WERI-Rb-1 (cell line): ENCODE measurements at regions not wholly inside any gene's neighbourhood (a gene's known extent, or its start where the extent isn't known, plus 50 kb on each side); places are given as distances from the start of the nearest gene placed in this dataset.

Experiments used
- DNase-seq: peaks from one replicate; pipeline ENCODE4 v3.0.0-alpha.2; 2020
- H3K27ac ChIP-seq: fragments of 250-450 bp; sonication (Bioruptor Pico); 2 replicates; pipeline ENCODE4 v1.5.1; 2020; ENCODE audit warnings: mild to moderate bottlenecking, moderate library complexity
- H3K27me3 ChIP-seq: fragments of 250-450 bp; sonication (Bioruptor Pico); 2 replicates; pipeline ENCODE4 v1.5.1; 2021; ENCODE audit warnings: mild to moderate bottlenecking, low read depth, moderate library complexity; ENCODE audit not compliant: insufficient read depth, severe bottlenecking
- H3K36me3 ChIP-seq: fragments of 250-450 bp; sonication (Bioruptor Pico); 2 replicates; pipeline ENCODE4 v1.5.1; 2020; ENCODE audit warnings: mild to moderate bottlenecking, moderate library complexity
- H3K4me3 ChIP-seq: 2 replicates; pipeline ENCODE4 v1.5.1; 2011; ENCODE audit warnings: low read depth, mild to moderate bottlenecking, control low read depth, low read length
- H3K9me3 ChIP-seq: fragments of 250-450 bp; sonication (Bioruptor Pico); 2 replicates; pipeline ENCODE4 v1.5.1; 2021; ENCODE audit warnings: mild to moderate bottlenecking, moderate library complexity; ENCODE audit not compliant: severe bottlenecking
- TF ChIP-seq, protein P1 (sequence below): IDR thresholded peaks from 2 replicates; pipeline ENCODE4 v1.5.1; 2011; ENCODE audit warnings: low read depth, mild to moderate bottlenecking, control low read depth, inconsistent platforms, low read length

DNA sequence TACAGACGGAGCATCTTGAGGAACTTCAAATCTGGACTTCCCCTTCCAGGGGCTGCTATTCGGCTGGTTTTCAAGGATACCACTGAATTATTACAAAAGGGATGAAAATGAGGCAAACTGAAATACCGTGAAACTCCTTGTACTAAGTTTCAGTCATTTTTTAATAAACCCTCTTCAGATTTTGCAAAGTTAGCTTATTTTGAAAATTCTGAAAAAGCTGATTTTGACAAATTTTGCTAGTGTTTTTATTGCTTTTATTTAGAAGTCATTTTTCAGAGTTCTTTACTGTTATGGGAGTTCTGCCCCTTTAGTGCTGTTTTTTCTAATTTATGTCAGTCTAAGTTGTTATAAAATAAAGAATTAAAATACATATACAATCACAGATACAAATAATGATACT is 390.4 kb upstream of the VRK2 start:
- TF ChIP-seq, protein P1, sequence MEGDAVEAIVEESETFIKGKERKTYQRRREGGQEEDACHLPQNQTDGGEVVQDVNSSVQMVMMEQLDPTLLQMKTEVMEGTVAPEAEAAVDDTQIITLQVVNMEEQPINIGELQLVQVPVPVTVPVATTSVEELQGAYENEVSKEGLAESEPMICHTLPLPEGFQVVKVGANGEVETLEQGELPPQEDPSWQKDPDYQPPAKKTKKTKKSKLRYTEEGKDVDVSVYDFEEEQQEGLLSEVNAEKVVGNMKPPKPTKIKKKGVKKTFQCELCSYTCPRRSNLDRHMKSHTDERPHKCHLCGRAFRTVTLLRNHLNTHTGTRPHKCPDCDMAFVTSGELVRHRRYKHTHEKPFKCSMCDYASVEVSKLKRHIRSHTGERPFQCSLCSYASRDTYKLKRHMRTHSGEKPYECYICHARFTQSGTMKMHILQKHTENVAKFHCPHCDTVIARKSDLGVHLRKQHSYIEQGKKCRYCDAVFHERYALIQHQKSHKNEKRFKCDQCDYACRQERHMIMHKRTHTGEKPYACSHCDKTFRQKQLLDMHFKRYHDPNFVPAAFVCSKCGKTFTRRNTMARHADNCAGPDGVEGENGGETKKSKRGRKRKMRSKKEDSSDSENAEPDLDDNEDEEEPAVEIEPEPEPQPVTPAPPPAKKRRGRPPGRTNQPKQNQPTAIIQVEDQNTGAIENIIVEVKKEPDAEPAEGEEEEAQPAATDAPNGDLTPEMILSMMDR = no peak
- Histone ChIP-seq H3K4me3 (no peak overlapping the region), H3K27ac (no peak overlapping the region), H3K36me3 (no peaks in the 10 kb centered on the region), H3K27me3 (no peaks in the 10 kb centered on the region), H3K9me3 (peaks cover 4% of the 10 kb centered on the region)
- no peak for DNase-seq

GRCh38 chr2:57669570-57669969 is 377.0 kb upstream of the VRK2 start:
- no peak for DNase-seq
- Histone ChIP-seq H3K27ac (no peak overlapping the region), H3K36me3 (no peaks in the 10 kb centered on the region), H3K27me3 (no peaks in the 10 kb centered on the region), H3K4me3 (no peak overlapping the region), H3K9me3 (no peaks in the 10 kb centered on the region)
- TF ChIP-seq, protein P1 = no peak

DNA sequence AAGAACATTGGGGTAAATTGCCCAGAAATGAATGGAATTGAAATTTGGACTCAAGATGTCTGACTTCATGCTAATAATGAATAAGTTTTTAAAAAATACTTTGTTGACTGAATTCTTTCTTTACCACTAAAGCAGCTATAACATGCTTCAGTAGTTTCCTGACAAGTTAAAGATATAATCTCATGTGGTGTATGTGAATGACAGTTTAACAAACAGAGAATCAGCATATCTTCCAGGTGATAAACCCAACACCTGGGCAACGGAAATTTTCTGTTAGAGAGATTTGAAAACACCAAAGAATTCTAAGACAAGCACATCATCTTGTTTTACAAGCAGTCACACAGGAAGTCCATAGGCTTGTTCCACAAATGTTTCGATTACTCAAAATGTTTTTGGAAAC is 372.6 kb upstream of the VRK2 start:
- Histone ChIP-seq H3K9me3 (no peaks in the 10 kb centered on the region), H3K4me3 (no peak overlapping the region), H3K27ac (no peak overlapping the region), H3K27me3 (no peaks in the 10 kb centered on the region), H3K36me3 (no peaks in the 10 kb centered on the region)
- DNase-seq = no peak
- TF ChIP-seq, protein P1 = no peak

- Histone ChIP-seq H3K27ac (no peak overlapping the region), H3K27me3 (no peaks in the 10 kb centered on the region), H3K4me3 (no peak overlapping the region), H3K36me3 (no peaks in the 10 kb centered on the region), H3K9me3 (no peaks in the 10 kb centered on the region)
- no peak for DNase-seq
- TF ChIP-seq, protein P1 = no peak
Observed at GRCh38 chr2:57674743-57675142, 371.9 kb upstream of the VRK2 start.

GRCh38 chr2:57677296-57677695 is 369.3 kb upstream of the VRK2 start:
- Histone ChIP-seq H3K27ac (no peak overlapping the region), H3K27me3 (no peaks in the 10 kb centered on the region), H3K4me3 (no peak overlapping the region), H3K9me3 (no peaks in the 10 kb centered on the region), H3K36me3 (no peaks in the 10 kb centered on the region)
- DNase-seq = no peak
- TF ChIP-seq, protein P1 = no peak

- no peak for DNase-seq
- no peaks in the 10 kb centered on the region for H3K36me3 ChIP-seq
- H3K9me3 ChIP-seq = no peaks in the 10 kb centered on the region
- H3K27me3 ChIP-seq = no peaks in the 10 kb centered on the region
- H3K27ac ChIP-seq = no peak overlapping the region
- TF ChIP-seq, protein P1 = no peak
- H3K4me3 ChIP-seq = no peak overlapping the region
Observed at GRCh38 chr2:57681650-57682049, 365.0 kb upstream of the VRK2 start.
